ENCODE measurements at regions not wholly inside any gene's neighbourhood (a gene's known extent, or its start where the extent isn't known, plus 50 kb on each side); places are given as distances from the start of the nearest gene placed in this dataset.

DNA sequence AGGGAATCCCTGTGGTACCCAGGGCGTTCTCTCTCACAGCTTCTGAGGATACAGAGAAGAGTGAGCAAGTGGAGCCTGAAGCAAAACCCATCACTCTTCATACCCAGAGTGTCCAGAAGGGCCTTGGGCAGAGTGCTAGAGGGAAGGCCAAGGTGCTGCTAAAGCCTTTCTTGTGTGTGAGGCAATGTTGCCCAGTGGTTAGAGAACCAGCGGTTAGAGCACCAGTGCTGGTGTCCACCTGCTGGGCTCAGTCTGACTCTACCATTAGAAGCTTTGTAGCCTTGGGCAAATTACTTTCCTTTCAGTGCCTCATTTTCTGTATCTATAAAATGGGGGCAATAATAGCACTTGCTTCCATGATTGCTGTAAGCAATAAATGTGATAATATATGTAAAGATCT, 210.5 kb upstream of the SKOR2 start:
- Histone ChIP-seq H3K9me3 (no peaks in the 10 kb centered on the region), H3K4me2 (no peak overlapping the region), H3K4me1 (no peaks in the 10 kb centered on the region), H3K36me3 (no peaks in the 10 kb centered on the region), H3K27me3 (no peaks in the 10 kb centered on the region), H3K27ac (no peak overlapping the region), H3K9ac (no peak overlapping the region), H3K4me3 (no peak overlapping the region), H4K20me1 (no peaks in the 10 kb centered on the region)
- no peak for TF ChIP-seq Cebpa-rat (IDR thresholded peaks at IDR 0.05)

DNA sequence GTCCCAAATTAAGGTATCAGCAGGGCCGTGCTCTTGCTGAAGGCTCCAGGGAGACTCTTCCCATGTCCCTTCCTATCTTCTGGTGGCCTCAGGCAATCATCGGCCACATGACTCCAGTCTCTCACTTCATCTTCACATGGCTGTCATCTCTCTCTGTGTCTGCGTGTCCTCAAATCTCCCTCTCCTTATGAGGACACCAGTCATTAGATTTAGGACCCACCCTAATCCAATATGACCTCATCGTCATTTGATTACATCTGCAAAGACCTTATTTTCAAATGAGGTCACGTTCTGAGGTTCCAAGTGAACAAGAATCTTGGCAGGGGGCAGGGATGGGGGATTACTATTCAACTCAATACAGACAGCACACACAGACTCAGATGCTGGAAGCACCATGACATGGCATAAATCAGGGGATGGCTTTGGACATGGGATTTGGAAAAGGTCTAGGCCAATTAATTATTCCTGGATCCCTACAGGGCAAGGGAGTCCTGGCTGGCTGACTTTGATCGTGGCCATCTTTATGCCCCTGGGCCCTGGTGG, 210.0 kb upstream of the SKOR2 start:
- no peaks in the 10 kb centered on the region for H3K27me3 ChIP-seq
- no peak for TF ChIP-seq Cebpa-rat (IDR thresholded peaks at IDR 0.05)
- no peaks in the 10 kb centered on the region for H3K9me3 ChIP-seq
- H3K36me3 ChIP-seq, result no peaks in the 10 kb centered on the region
- H3K4me3 ChIP-seq, result no peak overlapping the region
- H3K27ac ChIP-seq, result no peak overlapping the region
- no peaks in the 10 kb centered on the region for H3K4me1 ChIP-seq
- no peak overlapping the region for H3K9ac ChIP-seq
- H4K20me1 ChIP-seq, result no peaks in the 10 kb centered on the region
- H3K4me2 ChIP-seq, result no peak overlapping the region

GRCh38 chr18:47458483-47458882, 207.0 kb upstream of the SKOR2 start:
- Histone ChIP-seq H3K27ac (no peak overlapping the region), H3K36me3 (no peaks in the 10 kb centered on the region), H3K9me3 (no peaks in the 10 kb centered on the region), H3K4me3 (no peak overlapping the region), H3K9ac (no peak overlapping the region), H3K27me3 (no peaks in the 10 kb centered on the region), H4K20me1 (no peaks in the 10 kb centered on the region), H3K4me1 (no peaks in the 10 kb centered on the region), H3K4me2 (no peak overlapping the region)
- no peak for TF ChIP-seq Cebpa-rat (IDR thresholded peaks at IDR 0.05)

DNA sequence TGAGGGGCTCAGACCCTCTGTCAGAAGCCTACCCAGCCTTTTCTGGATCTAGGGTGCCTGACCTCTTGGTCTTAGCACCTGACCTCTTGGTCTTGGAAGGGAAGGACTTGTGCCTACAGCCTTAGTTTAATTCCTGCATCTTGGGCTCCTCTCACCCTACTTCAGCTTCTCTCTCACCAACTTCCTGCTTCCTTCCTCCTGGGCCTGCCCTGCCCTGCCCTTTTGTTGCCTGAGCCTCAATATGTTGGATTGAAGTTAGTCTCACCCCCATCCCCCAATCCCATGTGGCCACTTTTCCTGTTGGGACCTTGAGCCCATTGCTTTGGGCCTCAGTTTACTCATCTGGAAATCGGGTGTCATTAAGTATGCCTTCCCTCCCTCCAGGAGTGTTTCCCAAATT, 206.2 kb upstream of the SKOR2 start:
- Histone ChIP-seq H3K36me3 (no peaks in the 10 kb centered on the region), H4K20me1 (no peaks in the 10 kb centered on the region), H3K9ac (no peak overlapping the region), H3K4me2 (no peak overlapping the region), H3K27ac (no peak overlapping the region), H3K4me1 (no peaks in the 10 kb centered on the region), H3K27me3 (no peaks in the 10 kb centered on the region), H3K4me3 (no peak overlapping the region), H3K9me3 (no peaks in the 10 kb centered on the region)
- no peak for TF ChIP-seq Cebpa-rat (IDR thresholded peaks at IDR 0.05)

DNA sequence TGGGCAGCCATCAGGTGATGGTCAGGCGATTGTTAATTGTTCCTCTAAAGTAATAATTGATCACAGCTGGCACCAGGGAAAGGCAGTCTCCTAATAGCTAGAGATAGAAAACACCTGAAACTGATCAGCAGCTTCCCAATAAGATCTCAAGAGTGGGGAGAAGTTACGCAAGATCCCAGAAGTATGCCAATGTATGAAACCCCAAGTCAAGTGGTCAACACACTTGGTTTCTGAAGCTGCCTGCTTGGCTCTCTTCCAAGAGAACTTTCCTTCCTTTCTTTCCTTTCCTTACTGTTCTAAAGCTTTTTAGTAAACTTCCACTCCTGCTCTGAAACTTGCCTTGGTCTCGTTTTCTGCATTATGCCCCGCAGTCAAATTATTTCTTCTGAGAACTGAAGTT, 201.6 kb upstream of the SKOR2 start:
- TF ChIP-seq Cebpa-rat (IDR thresholded peaks at IDR 0.05), result no peak
- no peak overlapping the region for H3K4me2 ChIP-seq
- no peaks in the 10 kb centered on the region for H3K4me1 ChIP-seq
- H3K4me3 ChIP-seq, result no peak overlapping the region
- H3K27me3 ChIP-seq, result no peaks in the 10 kb centered on the region
- no peaks in the 10 kb centered on the region for H3K9me3 ChIP-seq
- no peak overlapping the region for H3K27ac ChIP-seq
- no peaks in the 10 kb centered on the region for H3K36me3 ChIP-seq
- H3K9ac ChIP-seq, result no peak overlapping the region
- no peaks in the 10 kb centered on the region for H4K20me1 ChIP-seq

DNA sequence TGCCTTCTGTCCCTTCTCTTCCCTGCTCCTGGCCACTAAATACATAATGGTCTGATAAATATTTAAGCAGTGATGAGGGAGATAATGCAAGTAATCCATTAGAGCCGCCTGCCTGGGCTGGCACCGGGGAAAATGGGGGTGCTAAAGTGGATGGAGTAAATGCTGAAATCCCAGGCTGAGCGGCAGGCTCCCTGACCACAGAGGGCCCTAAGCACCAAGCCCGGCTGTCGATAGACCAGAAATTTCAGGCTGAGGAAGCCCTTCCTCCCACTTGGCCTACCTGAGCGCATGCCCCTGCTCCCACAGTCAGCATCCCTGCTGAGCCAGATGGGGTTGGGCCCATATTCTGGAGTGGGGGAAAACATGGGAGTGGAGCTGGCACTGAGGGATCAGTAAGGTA, 197.5 kb upstream of the SKOR2 start:
- no peak overlapping the region for H3K9ac ChIP-seq
- no peaks in the 10 kb centered on the region for H3K4me1 ChIP-seq
- H3K27me3 ChIP-seq, result no peaks in the 10 kb centered on the region
- no peak overlapping the region for H3K27ac ChIP-seq
- no peak overlapping the region for H3K4me2 ChIP-seq
- TF ChIP-seq Cebpa-rat (IDR thresholded peaks at IDR 0.05), result no peak
- no peak overlapping the region for H3K4me3 ChIP-seq
- no peaks in the 10 kb centered on the region for H4K20me1 ChIP-seq
- peaks cover 13% of the 10 kb centered on the region for H3K9me3 ChIP-seq
- no peaks in the 10 kb centered on the region for H3K36me3 ChIP-seq

DNA sequence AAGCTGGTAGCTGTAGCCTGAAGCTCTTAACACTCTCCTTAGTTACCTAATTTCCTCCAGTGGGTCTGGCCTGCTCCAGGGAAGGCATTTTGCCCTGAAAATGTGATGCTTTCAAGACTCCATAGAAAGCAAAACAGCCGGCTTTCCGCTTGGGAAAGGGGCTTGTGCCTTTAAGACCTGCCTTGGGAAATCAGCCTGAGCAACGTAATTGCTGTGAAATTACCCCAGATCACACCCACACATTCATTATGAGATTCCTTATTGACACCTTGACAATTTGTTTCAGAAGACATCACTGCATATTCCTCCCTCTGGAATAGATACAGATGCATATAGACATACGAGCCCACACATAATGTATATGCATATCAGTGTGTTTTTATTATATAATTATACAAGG, 190.5 kb upstream of the SKOR2 start:
- H3K4me1 ChIP-seq, result no peaks in the 10 kb centered on the region
- no peak overlapping the region for H3K4me2 ChIP-seq
- no peaks in the 10 kb centered on the region for H3K27me3 ChIP-seq
- no peaks in the 10 kb centered on the region for H4K20me1 ChIP-seq
- TF ChIP-seq Cebpa-rat (IDR thresholded peaks at IDR 0.05), result no peak
- no peaks in the 10 kb centered on the region for H3K36me3 ChIP-seq
- no peak overlapping the region for H3K4me3 ChIP-seq
- H3K27ac ChIP-seq, result no peak overlapping the region
- no peak overlapping the region for H3K9ac ChIP-seq
- peaks cover 13% of the 10 kb centered on the region for H3K9me3 ChIP-seq

DNA sequence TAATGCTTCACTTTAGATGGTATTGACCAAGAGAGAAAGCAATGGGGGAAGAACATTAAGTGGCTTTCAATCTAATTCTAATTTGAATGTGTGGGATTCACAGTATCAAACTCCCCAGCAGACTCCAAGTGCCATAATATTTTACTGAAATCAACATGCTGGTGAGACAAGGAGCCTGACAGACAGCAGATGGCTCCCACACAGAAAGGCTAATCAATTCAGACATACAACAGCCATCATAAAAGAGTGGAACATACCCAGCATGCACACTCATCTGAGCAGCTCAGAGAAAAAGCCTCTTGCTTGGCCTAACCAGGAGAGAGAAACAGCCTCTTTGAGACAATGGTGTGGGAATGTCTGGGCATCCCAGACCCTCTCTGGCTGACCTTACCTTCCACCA, 186.5 kb upstream of the SKOR2 start:
- H4K20me1 ChIP-seq, result no peaks in the 10 kb centered on the region
- no peak overlapping the region for H3K4me2 ChIP-seq
- H3K9me3 ChIP-seq, result no peaks in the 10 kb centered on the region
- no peak overlapping the region for H3K4me3 ChIP-seq
- TF ChIP-seq Cebpa-rat (IDR thresholded peaks at IDR 0.05), result no peak
- no peak overlapping the region for H3K9ac ChIP-seq
- H3K27ac ChIP-seq, result no peak overlapping the region
- no peaks in the 10 kb centered on the region for H3K36me3 ChIP-seq
- H3K4me1 ChIP-seq, result no peaks in the 10 kb centered on the region
- H3K27me3 ChIP-seq, result no peaks in the 10 kb centered on the region

- no peaks in the 10 kb centered on the region for H3K9me3 ChIP-seq
- H3K4me1 ChIP-seq, result no peaks in the 10 kb centered on the region
- H3K27ac ChIP-seq, result no peak overlapping the region
- H3K27me3 ChIP-seq, result no peaks in the 10 kb centered on the region
- no peak overlapping the region for H3K9ac ChIP-seq
- no peaks in the 10 kb centered on the region for H3K36me3 ChIP-seq
- TF ChIP-seq Cebpa-rat (IDR thresholded peaks at IDR 0.05), result no peak
- no peak overlapping the region for H3K4me2 ChIP-seq
- no peak overlapping the region for H3K4me3 ChIP-seq
- no peaks in the 10 kb centered on the region for H4K20me1 ChIP-seq
Measured at GRCh38 chr18:47436871-47437270, 185.4 kb upstream of the SKOR2 start.

DNA sequence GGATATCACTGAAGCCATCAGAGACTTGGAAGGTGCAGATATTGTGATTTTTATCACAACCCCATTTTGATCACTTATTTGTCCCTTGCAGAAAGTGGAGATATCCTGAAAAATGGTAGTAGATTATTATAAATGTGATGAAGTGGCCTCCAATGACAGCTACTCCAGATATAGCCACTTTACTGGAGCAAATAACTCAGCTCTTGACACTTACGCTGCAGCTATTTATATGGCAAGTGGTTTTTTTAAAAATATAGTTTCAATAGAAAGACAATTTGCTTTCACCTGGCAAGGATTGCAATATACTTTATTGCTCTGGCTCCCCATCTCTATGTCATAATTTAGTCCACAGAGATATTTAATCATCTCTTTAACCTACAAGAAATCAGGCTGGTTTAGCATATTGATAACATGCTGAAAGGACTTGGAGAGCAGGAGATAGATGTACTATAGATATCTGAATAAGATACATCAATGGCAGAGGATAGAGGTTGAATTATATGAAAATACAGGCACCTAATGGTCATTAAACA, 182.8 kb upstream of the SKOR2 start:
- Histone ChIP-seq H3K4me2 (no peak overlapping the region), H3K4me3 (no peak overlapping the region), H3K36me3 (no peaks in the 10 kb centered on the region), H3K9me3 (no peaks in the 10 kb centered on the region), H3K27me3 (no peaks in the 10 kb centered on the region), H3K4me1 (no peaks in the 10 kb centered on the region), H3K27ac (no peak overlapping the region), H3K9ac (no peak overlapping the region), H4K20me1 (no peaks in the 10 kb centered on the region)
- no peak for TF ChIP-seq Cebpa-rat (IDR thresholded peaks at IDR 0.05)
